Hepatocyte (in vitro differentiated cells): ENCODE measurements at regions not wholly inside any gene's neighbourhood (a gene's known extent, or its start where the extent isn't known, plus 50 kb on each side); places are given as distances from the start of the nearest gene placed in this dataset.

ENCODE experiments used
- DNase-seq: peaks from one replicate; pipeline ENCODE4 v3.0.0-alpha.2; 2016; ENCODE audit warnings: low spot score
- H2AFZ ChIP-seq: fragments of 200-600 bp; sonication (generic); 2 replicates; pipeline ENCODE4 v1.6.0; 2016; ENCODE audit warnings: antibody characterized with exemption, mild to moderate bottlenecking
- H3K27ac ChIP-seq: fragments of 200-600 bp; sonication (generic); 2 replicates; pipeline ENCODE4 v1.5.1; 2016; ENCODE audit warnings: mild to moderate bottlenecking
- H3K27me3 ChIP-seq: fragments of 200-600 bp; sonication (generic); 2 replicates; pipeline ENCODE4 v1.6.1; 2016
- H3K36me3 ChIP-seq: fragments of 200-600 bp; sonication (generic); replicated peaks from 2 replicates; pipeline ENCODE4 v1.5.1; 2016; ENCODE audit warnings: low read depth; ENCODE audit not compliant: insufficient read depth
- H3K4me1 ChIP-seq: fragments of 200-600 bp; sonication (generic); 2 replicates; pipeline ENCODE4 v1.5.1; 2016; ENCODE audit warnings: mild to moderate bottlenecking, moderate library complexity; ENCODE audit not compliant: insufficient read depth
- H3K4me2 ChIP-seq: fragments of 200-600 bp; sonication (generic); 2 replicates; pipeline ENCODE4 v1.6.0; 2016
- H3K4me3 ChIP-seq: fragments of 200-600 bp; sonication (generic); 2 replicates; pipeline ENCODE4 v1.5.1; 2016; ENCODE audit warnings: mild to moderate bottlenecking
- H3K79me2 ChIP-seq: fragments of 200-600 bp; sonication (generic); 2 replicates; pipeline ENCODE4 v1.6.0; 2017; ENCODE audit warnings: mild to moderate bottlenecking
- H3K9me2 ChIP-seq: fragments of 200-600 bp; sonication (generic); replicated peaks from 2 replicates; pipeline ENCODE4 v1.6.0; 2017; ENCODE audit warnings: mild to moderate bottlenecking; ENCODE audit not compliant: insufficient read depth
- H3K9me3 ChIP-seq: fragments of 200-600 bp; sonication (generic); 2 replicates; pipeline ENCODE4 v1.5.1; 2016; ENCODE audit warnings: low read depth, mild to moderate bottlenecking
- H4K20me1 ChIP-seq: fragments of 200-600 bp; sonication (generic); 2 replicates; pipeline ENCODE4 v1.6.0; 2016; ENCODE audit warnings: mild to moderate bottlenecking; ENCODE audit not compliant: insufficient read depth, poor library complexity, severe bottlenecking
- EZH2 ChIP-seq: fragments of 200-600 bp; sonication (generic); IDR thresholded peaks from 2 replicates; pipeline ENCODE4 v1.6.1; 2016; ENCODE audit warnings: antibody characterized with exemption, mild to moderate bottlenecking, borderline replicate concordance
- EZH2phosphoT487 ChIP-seq: fragments of 200-600 bp; sonication (generic); IDR thresholded peaks from one replicate; pipeline ENCODE4 v1.6.1; 2018; ENCODE audit warnings: antibody characterized with exemption, mild to moderate bottlenecking, low read depth, moderate library complexity; ENCODE audit not compliant: unreplicated experiment, severe bottlenecking
- WGBS: methylation state at CpG from one replicate; pipeline ENCODE4 v1.1.6; 2016; ENCODE audit warnings: low lambda C conversion rate; ENCODE audit errors: missing lambda C conversion rate; 5-methylcytosine and 5-hydroxymethylcytosine counted together
- TF ChIP-seq, protein P1 (sequence below): fragments of 200-600 bp; sonication (generic); IDR thresholded peaks from 2 replicates; pipeline ENCODE4 v1.5.1; 2016; ENCODE audit warnings: antibody characterized with exemption, mild to moderate bottlenecking; ENCODE audit not compliant: poor library complexity

DNA sequence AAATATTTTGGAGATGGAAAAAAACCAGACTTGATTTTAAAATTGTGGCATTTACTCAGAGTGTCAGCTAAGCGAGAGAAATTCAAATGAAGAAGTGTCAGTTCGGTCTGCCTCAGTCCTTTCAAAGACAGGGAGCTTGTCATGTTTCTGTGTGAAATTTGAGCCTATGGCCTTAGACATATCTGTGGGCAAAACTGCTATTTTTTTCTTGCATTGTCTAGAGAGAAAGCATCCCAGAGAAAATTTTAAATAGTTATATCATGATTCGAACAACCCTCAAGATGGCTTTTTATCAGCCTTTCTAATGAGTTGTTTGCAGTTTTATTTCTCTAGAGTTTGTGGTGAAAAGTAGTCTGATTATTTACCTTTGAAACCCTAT is 50.2 kb upstream of the KCNE4 start:
- no peaks in the 10 kb centered on the region for H3K9me2 ChIP-seq
- DNase-seq = no peak
- WGBS = 71% methylated on average over 3 of the region's 3 CpGs
- no peaks in the 10 kb centered on the region for H3K36me3 ChIP-seq
- no peak overlapping the region for H2AFZ ChIP-seq
- no peak overlapping the region for H3K4me2 ChIP-seq
- H3K9me3 ChIP-seq = no peaks in the 10 kb centered on the region
- no peak for TF ChIP-seq EZH2phosphoT487
- no peak for TF ChIP-seq EZH2
- TF ChIP-seq, protein P1, sequence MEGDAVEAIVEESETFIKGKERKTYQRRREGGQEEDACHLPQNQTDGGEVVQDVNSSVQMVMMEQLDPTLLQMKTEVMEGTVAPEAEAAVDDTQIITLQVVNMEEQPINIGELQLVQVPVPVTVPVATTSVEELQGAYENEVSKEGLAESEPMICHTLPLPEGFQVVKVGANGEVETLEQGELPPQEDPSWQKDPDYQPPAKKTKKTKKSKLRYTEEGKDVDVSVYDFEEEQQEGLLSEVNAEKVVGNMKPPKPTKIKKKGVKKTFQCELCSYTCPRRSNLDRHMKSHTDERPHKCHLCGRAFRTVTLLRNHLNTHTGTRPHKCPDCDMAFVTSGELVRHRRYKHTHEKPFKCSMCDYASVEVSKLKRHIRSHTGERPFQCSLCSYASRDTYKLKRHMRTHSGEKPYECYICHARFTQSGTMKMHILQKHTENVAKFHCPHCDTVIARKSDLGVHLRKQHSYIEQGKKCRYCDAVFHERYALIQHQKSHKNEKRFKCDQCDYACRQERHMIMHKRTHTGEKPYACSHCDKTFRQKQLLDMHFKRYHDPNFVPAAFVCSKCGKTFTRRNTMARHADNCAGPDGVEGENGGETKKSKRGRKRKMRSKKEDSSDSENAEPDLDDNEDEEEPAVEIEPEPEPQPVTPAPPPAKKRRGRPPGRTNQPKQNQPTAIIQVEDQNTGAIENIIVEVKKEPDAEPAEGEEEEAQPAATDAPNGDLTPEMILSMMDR = no peak
- H3K79me2 ChIP-seq = no peaks in the 10 kb centered on the region
- no peak overlapping the region for H3K27ac ChIP-seq
- no peaks in the 10 kb centered on the region for H3K27me3 ChIP-seq
- H3K4me3 ChIP-seq = no peak overlapping the region
- no peaks in the 10 kb centered on the region for H3K4me1 ChIP-seq
- H4K20me1 ChIP-seq = no peaks in the 10 kb centered on the region
